IMR-90 (cell line): ENCODE measurements at regions not wholly inside any gene's neighbourhood (a gene's known extent, or its start where the extent isn't known, plus 50 kb on each side); places are given as distances from the start of the nearest gene placed in this dataset.

Experiments used
- ATAC-seq: fragments of 200-7000 bp; cut with Tn5 transposase; 2 replicates; pipeline ENCODE4 v1.9.1; 2020; ENCODE audit warnings: low read depth, mild to moderate bottlenecking, moderate library complexity
- BruUV-seq: library from RNA; stranded (reverse); fragments of 400-500 nt; replicated peaks from 2 replicates; lab custom pipeline; 2021; lab: Mats Ljungman, UMichigan
- CTCF ChIA-PET: fragments of 300-600 bp; formaldehyde crosslinking; extraction: SDS; loops from one replicate; lab custom pipeline; 2021; ENCODE audit warnings: antibody characterized with exemption; lab: Yijun Ruan, JAX
- POLR2A ChIA-PET: fragments of 300-600 bp; sonication (Branson Sonifier 250); formaldehyde crosslinking; loops from one replicate; lab custom pipeline; 2022; ENCODE audit warnings: antibody characterized with exemption; ENCODE audit not compliant: unreplicated experiment; lab: Charles Lee
- DNase-seq: peaks from one replicate; pipeline ENCODE4 v3.0.0; 2013
- H2AFZ ChIP-seq: replicated peaks from 2 replicates; pipeline ENCODE3; 2013; ENCODE audit warnings: low read length, mild to moderate bottlenecking; ENCODE audit not compliant: poor library complexity
- H2AK5ac ChIP-seq: 2 replicates; pipeline ENCODE4 v1.6.1; 2013; ENCODE audit warnings: low read depth, low read length, inconsistent platforms
- H2AK9ac ChIP-seq: replicated peaks from 2 replicates; pipeline ENCODE3; 2013; ENCODE audit warnings: mild to moderate bottlenecking, low read depth, low read length, moderate library complexity; ENCODE audit not compliant: poor library complexity
- H2BK120ac ChIP-seq: 2 replicates; pipeline ENCODE4 v1.6.1; 2013; ENCODE audit warnings: low read depth, low read length, inconsistent platforms
- H2BK15ac ChIP-seq: 3 replicates; pipeline ENCODE4 v1.6.1; 2013; ENCODE audit warnings: low read depth, low read length, inconsistent platforms
- H2BK20ac ChIP-seq: 2 replicates; pipeline ENCODE4 v1.6.1; 2013; ENCODE audit warnings: low read depth, mild to moderate bottlenecking, inconsistent platforms, low read length, moderate library complexity
- H2BK5ac ChIP-seq: 2 replicates; pipeline ENCODE4 v1.6.1; 2013; ENCODE audit warnings: mild to moderate bottlenecking, low read depth, low read length, inconsistent platforms; ENCODE audit not compliant: poor library complexity, severe bottlenecking
- H3K14ac ChIP-seq: replicated peaks from 2 replicates; pipeline ENCODE4 v1.6.1; 2013; ENCODE audit warnings: low read depth, low read length, inconsistent platforms
- H3K18ac ChIP-seq: 2 replicates; pipeline ENCODE4 v1.6.1; 2013; ENCODE audit warnings: low read depth, low read length, control low read depth
- H3K23ac ChIP-seq: 2 replicates; pipeline ENCODE4 v1.6.1; 2013; ENCODE audit warnings: low read depth, low read length, inconsistent platforms
- H3K27ac ChIP-seq: 2 replicates; pipeline ENCODE4 v1.5.1; 2013; ENCODE audit warnings: mild to moderate bottlenecking, control low read depth, low read length; ENCODE audit not compliant: insufficient read depth
- H3K27me3 ChIP-seq: 2 replicates; pipeline ENCODE4 v1.6.1; 2013; ENCODE audit warnings: low read length; ENCODE audit not compliant: control insufficient read depth, insufficient read depth
- H3K36me3 ChIP-seq: 2 replicates; pipeline ENCODE4 v1.6.1; 2013; ENCODE audit warnings: low read length, mixed read lengths; ENCODE audit not compliant: control insufficient read depth, insufficient read depth
- H3K4ac ChIP-seq: 2 replicates; pipeline ENCODE4 v1.6.1; 2013; ENCODE audit warnings: low read depth, low read length, inconsistent platforms
- H3K4me1 ChIP-seq: 2 replicates; pipeline ENCODE4 v1.6.1; 2013; ENCODE audit warnings: low read length, mixed read lengths; ENCODE audit not compliant: control insufficient read depth, insufficient read depth
- H3K4me2 ChIP-seq: 2 replicates; pipeline ENCODE4 v1.6.1; 2013; ENCODE audit warnings: low read depth, mild to moderate bottlenecking, control low read depth, low read length, moderate library complexity
- H3K4me3 ChIP-seq: 2 replicates; pipeline ENCODE4 v1.5.1; 2013; ENCODE audit warnings: low read depth, mild to moderate bottlenecking, control low read depth, low read length, moderate library complexity; ENCODE audit not compliant: insufficient read depth
- H3K56ac ChIP-seq: 2 replicates; pipeline ENCODE4 v1.6.1; 2013; ENCODE audit warnings: low read length, inconsistent platforms; ENCODE audit not compliant: insufficient read depth; ENCODE audit errors: extremely low read depth
- H3K79me1 ChIP-seq, 2 experiments: 2 replicates each; pipeline ENCODE4 v1.6.1; 2013; ENCODE audit warnings: low read length in 2 of 2, inconsistent platforms in 1 of 2, low read depth in 1 of 2
- H3K9ac ChIP-seq: 2 replicates; pipeline ENCODE4 v1.6.1; 2013; ENCODE audit warnings: low read depth, low read length, control low read depth
- H3K9me1 ChIP-seq: 2 replicates; pipeline ENCODE4 v1.6.1; 2013; ENCODE audit warnings: low read length, inconsistent platforms; ENCODE audit not compliant: insufficient read depth
- H3K9me3 ChIP-seq: 2 replicates; pipeline ENCODE4 v1.6.1; 2013; ENCODE audit warnings: low read length; ENCODE audit not compliant: control insufficient read depth, insufficient read depth
- H4K20me1 ChIP-seq: 2 replicates; pipeline ENCODE4 v1.6.1; 2013; ENCODE audit warnings: low read length, inconsistent platforms; ENCODE audit not compliant: insufficient read depth
- H4K5ac ChIP-seq: 2 replicates; pipeline ENCODE4 v1.6.1; 2013; ENCODE audit warnings: mild to moderate bottlenecking, low read depth, low read length, control low read depth
- H4K8ac ChIP-seq, 2 experiments: 2 replicates each; pipeline ENCODE4 v1.6.1; 2013; ENCODE audit warnings: low read depth in 2 of 2, low read length in 2 of 2, control low read depth in 1 of 2, inconsistent platforms in 1 of 2
- H4K91ac ChIP-seq: 2 replicates; pipeline ENCODE4 v1.6.1; 2013; ENCODE audit warnings: low read depth, low read length, inconsistent platforms; ENCODE audit not compliant: insufficient read depth
- BHLHE40 ChIP-seq: fragments of 150-350 bp; IDR thresholded peaks from 2 replicates; pipeline ENCODE4 v1.6.1; 2016; ENCODE audit warnings: mild to moderate bottlenecking, low read depth, low read length
- CEBPB ChIP-seq: IDR thresholded peaks from 2 replicates; pipeline ENCODE4 v1.6.1; 2012; ENCODE audit warnings: low read depth, low read length, improper control_type of control experiment
- CHD1 ChIP-seq: IDR thresholded peaks from 2 replicates; pipeline ENCODE4 v1.6.1; 2012; ENCODE audit warnings: low read depth, low read length, improper control_type of control experiment
- CTCF ChIP-seq: conservative IDR thresholded peaks from 2 replicates; pipeline ENCODE4 v1.5.1; 2012; ENCODE audit warnings: mild to moderate bottlenecking, low read depth, low read length, improper control_type of control experiment
- FOS ChIP-seq: fragments of 150-350 bp; IDR thresholded peaks from 2 replicates; pipeline ENCODE4 v1.6.1; 2016; ENCODE audit warnings: low read depth, low read length
- MAFK ChIP-seq: IDR thresholded peaks from 2 replicates; pipeline ENCODE4 v1.6.1; 2012; ENCODE audit warnings: low read depth, low read length, improper control_type of control experiment
- MAZ ChIP-seq: IDR thresholded peaks from 2 replicates; pipeline ENCODE4 v1.6.1; 2012; ENCODE audit warnings: low read depth, mild to moderate bottlenecking, low read length, improper control_type of control experiment, moderate library complexity, borderline replicate concordance
- NFE2L2 ChIP-seq: fragments of 150-350 bp; IDR thresholded peaks from 2 replicates; pipeline ENCODE4 v1.6.1; 2016; ENCODE audit warnings: low read depth, mild to moderate bottlenecking, low read length
- POLR2A ChIP-seq: IDR thresholded peaks from 2 replicates; pipeline ENCODE4 v1.6.1; 2012; ENCODE audit warnings: mild to moderate bottlenecking, low read depth, low read length
- RAD21 ChIP-seq: IDR thresholded peaks from 2 replicates; pipeline ENCODE4 v1.6.1; 2012; ENCODE audit warnings: low read length, improper control_type of control experiment
- RCOR1 ChIP-seq: IDR thresholded peaks from 2 replicates; pipeline ENCODE4 v1.6.1; 2012; ENCODE audit warnings: mild to moderate bottlenecking, low read length, improper control_type of control experiment; ENCODE audit not compliant: insufficient replicate concordance
- RFX5 ChIP-seq: IDR thresholded peaks from 2 replicates; pipeline ENCODE4 v1.8.0; 2012; ENCODE audit warnings: low read depth, mild to moderate bottlenecking, low read length, moderate library complexity
- SMC3 ChIP-seq: fragments of 150-350 bp; IDR thresholded peaks from 2 replicates; pipeline ENCODE4 v1.6.1; 2016; ENCODE audit warnings: low read depth, mild to moderate bottlenecking, antibody characterized with exemption, low read length, moderate library complexity
- USF2 ChIP-seq: fragments of 150-350 bp; IDR thresholded peaks from 2 replicates; pipeline ENCODE4 v1.6.1; 2017; ENCODE audit warnings: mild to moderate bottlenecking, antibody characterized with exemption, low read length, low read depth
- WGBS, 2 experiments: methylation state at CpG; one replicate each; pipeline versions ENCODE4 v1.1.5 to v1.1.7; 2013; ENCODE audit warnings: missing lambda C conversion rate in 2 of 2; ENCODE audit not compliant: insufficient read length in 1 of 2; ENCODE audit errors: extremely low coverage in 2 of 2; 5-methylcytosine and 5-hydroxymethylcytosine counted together
- dilution Hi-C: fragments of 300-500 bp; cut with HindIII; formaldehyde crosslinking; loops from one replicate; pipeline ENCODE4 v1.14.3; 2018; ENCODE audit warnings: low sequenced_read_pairs; ENCODE audit not compliant: unreplicated experiment
- in situ Hi-C: fragments of 300-500 bp; cut with MboI; formaldehyde crosslinking; loops from 3 replicates; pipeline ENCODE4 v1.14.3; 2019; ENCODE audit warnings: low sequenced_read_pairs, inconsistent platforms, mixed read lengths
- intact Hi-C: fragments of 100-400 bp; cut with micrococcal nuclease; formaldehyde crosslinking; loops from 2 replicates; pipeline ENCODE4 v1.10.0; 2022
- TF ChIP-seq, protein P1 (sequence below): fragments of 150-350 bp; IDR thresholded peaks from 2 replicates; pipeline ENCODE4 v1.6.1; 2016; ENCODE audit warnings: low read depth, mild to moderate bottlenecking, low read length, moderate library complexity, borderline replicate concordance

DNA sequence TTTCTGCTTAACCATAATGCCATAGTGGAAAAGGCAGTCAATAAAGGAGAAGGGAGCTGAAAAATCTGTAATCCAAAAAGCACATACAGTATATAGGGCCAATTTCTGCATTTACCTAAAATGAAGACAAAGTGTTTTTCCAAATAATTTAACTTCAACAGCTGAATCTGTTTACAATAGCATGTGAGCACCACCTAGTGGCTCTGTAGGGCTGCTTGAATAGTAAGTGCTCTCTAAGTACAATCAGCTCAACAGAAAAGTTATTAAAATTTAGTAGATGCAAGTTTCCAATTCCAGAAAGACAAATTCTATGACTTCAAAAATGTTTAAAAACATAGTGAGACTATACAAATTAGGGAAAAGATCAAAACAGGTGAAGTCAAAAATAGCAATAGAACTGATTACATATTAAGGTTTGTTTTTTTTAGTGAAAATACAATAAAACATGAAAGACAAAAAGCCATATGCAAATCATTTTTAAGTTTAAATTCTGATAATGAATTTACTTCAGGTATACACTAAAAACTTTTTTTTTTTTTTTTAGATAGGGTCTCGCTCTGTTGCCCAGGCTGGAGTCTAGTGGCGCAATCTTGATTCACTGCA lies 220.0 kb downstream of the SETD4 start:
- intact Hi-C loops: loop anchor here (1.0 to 10.0 kb wide), 10 partner anchors 102 to 1147 kb away; no protein-coding TSS in a partner anchor
- TF ChIP-seq CTCF (peak; percentile 94), USF2 (no peak), SMC3 (peak; percentile 92), RAD21 (peak; percentile 90), RCOR1 (no peak), MAZ (no peak), MAFK (no peak), RFX5 (no peak), FOS (no peak), CHD1 (no peak), NFE2L2 (no peak), CEBPB (no peak), BHLHE40 (no peak), POLR2A (0 out of 2 replicates have a peak, but pooled peaks have one; percentile 29)
- TF ChIP-seq, protein P1, sequence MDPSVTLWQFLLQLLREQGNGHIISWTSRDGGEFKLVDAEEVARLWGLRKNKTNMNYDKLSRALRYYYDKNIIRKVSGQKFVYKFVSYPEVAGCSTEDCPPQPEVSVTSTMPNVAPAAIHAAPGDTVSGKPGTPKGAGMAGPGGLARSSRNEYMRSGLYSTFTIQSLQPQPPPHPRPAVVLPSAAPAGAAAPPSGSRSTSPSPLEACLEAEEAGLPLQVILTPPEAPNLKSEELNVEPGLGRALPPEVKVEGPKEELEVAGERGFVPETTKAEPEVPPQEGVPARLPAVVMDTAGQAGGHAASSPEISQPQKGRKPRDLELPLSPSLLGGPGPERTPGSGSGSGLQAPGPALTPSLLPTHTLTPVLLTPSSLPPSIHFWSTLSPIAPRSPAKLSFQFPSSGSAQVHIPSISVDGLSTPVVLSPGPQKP: no peak

More for the DNA sequence above, 220.0 kb downstream of the SETD4 start:
- Histone ChIP-seq H2BK15ac (no peak overlapping the region), H3K9ac (no peak overlapping the region), H3K36me3 (no peaks in the 10 kb centered on the region), H3K27ac (no peak overlapping the region), H3K9me1 (peaks cover 5% of the 10 kb centered on the region; the same call in 1 of the 2 replicates), H2AK9ac (no peak overlapping the region), H4K5ac (no peak overlapping the region), H2AFZ (no peak overlapping the region), H3K4ac (no peak overlapping the region), H2AK5ac (no peak overlapping the region), H3K9me3 (no peaks in the 10 kb centered on the region), H3K27me3 (no peaks in the 10 kb centered on the region), H2BK120ac (no peak overlapping the region), H2BK5ac (no peak overlapping the region), H4K91ac (no peak overlapping the region), H3K14ac (no peak overlapping the region), H3K56ac (no peak overlapping the region), H3K4me1 (no peaks in the 10 kb centered on the region), H2BK20ac (no peak overlapping the region; the same call in 1 of the 2 replicates), H3K79me1 (no peaks in the 10 kb centered on the region), H3K4me3 (no peak overlapping the region), H3K4me2 (no peak overlapping the region), H4K8ac (no peak overlapping the region), H3K23ac (no peak overlapping the region), H3K18ac (no peak overlapping the region), H4K20me1 (no peaks in the 10 kb centered on the region)
- WGBS, 2 experiments: no CpG with 5 or more reads among the region's 2 CpGs
- ChIA-PET CTCF (interaction anchor here (0.5 to 2.0 kb wide), 9 partner anchors 9 to 1153 kb away, joined by 3 to 11 read pairs (median 4); no protein-coding TSS in a partner anchor), POLR2A (interaction anchor here (0.6 kb wide), 1 partner anchor 951 kb away, joined by 3 read pairs; no protein-coding TSS in a partner anchor)
- dilution Hi-C loops: no loop called here
- DNase-seq: peak; percentile 91
- no TSS peak for BruUV-seq
- ATAC-seq: peak; percentile 85
- in situ Hi-C loops: loop anchor here (5.0 to 10.0 kb wide), 2 partner anchors 953 to 1095 kb away; no protein-coding TSS in a partner anchor
